ENCODE measurements at regions not wholly inside any gene's neighbourhood (a gene's known extent, or its start where the extent isn't known, plus 50 kb on each side); places are given as distances from the start of the nearest gene placed in this dataset.

- TF ChIP-seq POLR2AphosphoS5 (IDR thresholded peaks at IDR 0.05), result no peak
- no peak for TF ChIP-seq CTCF (IDR thresholded peaks at IDR 0.05)
- TF ChIP-seq POLR2A (IDR thresholded peaks at IDR 0.05), result no peak
- no peak for TF ChIP-seq EP300 (IDR thresholded peaks at IDR 0.05)
Observed at GRCh38 chr14:34055157-34055950, 104.5 kb upstream of the EGLN3 start.
